ENCODE measurements at regions not wholly inside any gene's neighbourhood (a gene's known extent, or its start where the extent isn't known, plus 50 kb on each side); places are given as distances from the start of the nearest gene placed in this dataset.

DNA sequence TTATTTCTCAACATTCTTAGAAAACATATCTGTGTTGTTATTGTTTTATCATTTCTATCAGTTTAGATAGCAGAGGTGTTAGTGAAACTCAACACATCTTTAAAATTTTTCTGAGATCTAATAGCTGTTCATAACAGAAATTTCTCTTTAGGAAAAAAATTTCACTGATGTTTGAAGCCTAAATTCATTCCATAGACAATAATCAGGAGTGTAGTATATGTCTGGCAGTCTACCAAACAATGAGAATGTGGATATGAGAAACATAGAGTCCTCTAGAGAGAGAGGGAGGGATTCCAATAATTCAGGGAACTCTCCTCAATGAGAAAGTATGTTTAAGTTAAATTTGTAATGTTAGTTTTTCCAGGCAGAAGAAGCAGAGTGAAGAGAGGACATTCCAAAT lies 118.2 kb upstream of the EDNRB start:
- no peaks in the 10 kb centered on the region for H3K36me3 ChIP-seq
- intact Hi-C loops (cut with DNase I; ENCODE audit: low total_unique reads), result no loop called here
- no peak overlapping the region for H3K4me3 ChIP-seq
- TF ChIP-seq, protein P1, sequence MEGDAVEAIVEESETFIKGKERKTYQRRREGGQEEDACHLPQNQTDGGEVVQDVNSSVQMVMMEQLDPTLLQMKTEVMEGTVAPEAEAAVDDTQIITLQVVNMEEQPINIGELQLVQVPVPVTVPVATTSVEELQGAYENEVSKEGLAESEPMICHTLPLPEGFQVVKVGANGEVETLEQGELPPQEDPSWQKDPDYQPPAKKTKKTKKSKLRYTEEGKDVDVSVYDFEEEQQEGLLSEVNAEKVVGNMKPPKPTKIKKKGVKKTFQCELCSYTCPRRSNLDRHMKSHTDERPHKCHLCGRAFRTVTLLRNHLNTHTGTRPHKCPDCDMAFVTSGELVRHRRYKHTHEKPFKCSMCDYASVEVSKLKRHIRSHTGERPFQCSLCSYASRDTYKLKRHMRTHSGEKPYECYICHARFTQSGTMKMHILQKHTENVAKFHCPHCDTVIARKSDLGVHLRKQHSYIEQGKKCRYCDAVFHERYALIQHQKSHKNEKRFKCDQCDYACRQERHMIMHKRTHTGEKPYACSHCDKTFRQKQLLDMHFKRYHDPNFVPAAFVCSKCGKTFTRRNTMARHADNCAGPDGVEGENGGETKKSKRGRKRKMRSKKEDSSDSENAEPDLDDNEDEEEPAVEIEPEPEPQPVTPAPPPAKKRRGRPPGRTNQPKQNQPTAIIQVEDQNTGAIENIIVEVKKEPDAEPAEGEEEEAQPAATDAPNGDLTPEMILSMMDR (IDR thresholded peaks at IDR 0.05), result no peak
- H3K27me3 ChIP-seq, result no peaks in the 10 kb centered on the region
- no peaks in the 10 kb centered on the region for H3K9me3 ChIP-seq
- H3K27ac ChIP-seq, result no peak overlapping the region
- no peak for DNase-seq
- no peaks in the 10 kb centered on the region for H3K4me1 ChIP-seq

DNA sequence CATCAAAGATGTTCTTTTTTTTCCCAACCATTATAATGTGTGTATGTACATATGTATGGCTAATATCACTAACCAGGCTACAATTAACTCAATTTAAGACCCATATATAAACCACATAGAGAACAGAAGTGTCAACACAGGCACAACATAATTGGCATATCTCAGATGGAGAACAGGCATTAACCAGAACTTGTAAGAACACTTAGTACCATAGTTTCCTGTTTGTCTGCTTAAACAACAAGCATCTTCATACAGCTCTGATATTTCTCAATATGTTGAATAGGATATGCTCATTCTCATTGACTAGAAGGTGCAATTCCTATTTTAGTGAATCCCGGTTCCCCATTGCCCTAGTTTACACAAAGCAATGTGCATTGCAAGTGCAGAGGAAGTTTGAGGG lies 116.9 kb upstream of the EDNRB start:
- no peaks in the 10 kb centered on the region for H3K4me1 ChIP-seq
- intact Hi-C loops (cut with DNase I; ENCODE audit: low total_unique reads), result no loop called here
- TF ChIP-seq, protein P1 (IDR thresholded peaks at IDR 0.05), result no peak
- H3K4me3 ChIP-seq, result no peak overlapping the region
- no peaks in the 10 kb centered on the region for H3K9me3 ChIP-seq
- H3K27ac ChIP-seq, result no peak overlapping the region
- no peaks in the 10 kb centered on the region for H3K36me3 ChIP-seq
- no peaks in the 10 kb centered on the region for H3K27me3 ChIP-seq
- DNase-seq, result no peak

DNA sequence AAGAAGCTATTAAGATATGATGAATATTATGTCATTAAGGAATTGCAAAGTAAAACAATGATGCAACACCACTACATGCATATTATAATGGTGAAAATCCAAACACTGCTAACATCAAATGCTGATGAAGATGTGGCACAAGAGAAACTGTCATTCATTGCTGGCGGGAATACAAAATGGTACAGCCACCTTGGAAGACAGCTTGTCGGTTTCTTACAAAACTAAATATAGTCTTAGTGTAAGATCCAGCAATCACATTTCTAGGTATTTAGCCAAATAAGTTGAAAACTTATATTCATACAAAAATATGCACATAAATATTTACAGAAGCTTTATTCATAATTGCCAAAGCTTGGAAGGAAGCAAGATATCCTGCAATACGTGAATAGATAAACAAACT lies 114.9 kb upstream of the EDNRB start:
- H3K36me3 ChIP-seq, result no peaks in the 10 kb centered on the region
- H3K9me3 ChIP-seq, result no peaks in the 10 kb centered on the region
- no peak overlapping the region for H3K27ac ChIP-seq
- intact Hi-C loops (cut with DNase I; ENCODE audit: low total_unique reads), result no loop called here
- no peak for DNase-seq
- TF ChIP-seq, protein P1 (IDR thresholded peaks at IDR 0.05), result no peak
- no peak overlapping the region for H3K4me3 ChIP-seq
- H3K4me1 ChIP-seq, result no peaks in the 10 kb centered on the region
- no peaks in the 10 kb centered on the region for H3K27me3 ChIP-seq

DNA sequence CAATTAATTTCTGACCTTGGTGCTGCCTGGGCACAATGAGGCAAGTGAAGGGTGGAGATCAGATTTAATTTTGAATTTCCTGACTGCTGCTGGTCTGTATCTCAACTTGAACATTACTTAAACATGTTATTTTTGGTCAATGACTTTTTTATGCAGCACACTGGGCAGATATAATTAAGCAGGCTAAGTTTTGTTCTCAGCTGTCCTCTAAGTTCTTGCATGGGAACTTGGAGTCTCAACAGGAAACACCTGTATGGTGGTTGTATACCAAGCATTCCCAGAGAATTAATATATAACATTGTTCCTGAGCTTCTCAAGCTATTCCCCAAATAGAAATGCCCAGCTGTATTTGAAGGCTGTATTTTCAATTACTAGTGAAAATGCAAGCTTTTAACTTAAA lies 113.5 kb upstream of the EDNRB start:
- TF ChIP-seq, protein P1 (IDR thresholded peaks at IDR 0.05), result no peak
- Histone ChIP-seq H3K9me3 (no peaks in the 10 kb centered on the region), H3K27me3 (no peaks in the 10 kb centered on the region), H3K4me1 (no peaks in the 10 kb centered on the region), H3K4me3 (no peak overlapping the region), H3K27ac (no peak overlapping the region), H3K36me3 (no peaks in the 10 kb centered on the region)
- no peak for DNase-seq
- intact Hi-C loops (cut with DNase I; ENCODE audit: low total_unique reads), result no loop called here

DNA sequence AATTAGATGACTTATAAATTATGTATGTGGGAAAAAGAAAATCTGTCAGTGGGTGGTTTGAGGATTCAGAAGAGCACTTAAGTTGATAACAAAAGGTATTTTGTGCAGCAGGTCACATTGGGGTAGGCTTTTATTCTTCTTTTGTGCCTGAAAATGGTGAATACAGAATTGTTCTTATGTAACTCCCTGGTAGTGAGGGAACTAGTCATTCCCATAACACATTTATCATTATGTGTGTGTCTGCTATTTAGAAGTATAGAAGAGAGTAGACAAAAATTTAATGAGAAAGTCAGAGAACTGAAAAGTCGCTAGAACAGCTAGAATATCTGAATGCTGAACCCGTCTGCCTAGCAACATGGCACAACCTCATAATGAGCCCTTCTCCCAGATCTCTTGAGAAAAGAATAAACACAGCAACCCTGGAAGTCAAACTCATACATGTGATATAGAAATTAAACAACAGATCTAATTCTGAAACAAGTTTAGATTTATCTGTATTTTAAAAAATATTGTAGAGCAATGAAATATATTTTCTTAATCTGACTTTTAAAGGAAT lies 111.8 kb upstream of the EDNRB start:
- H3K27me3 ChIP-seq, result no peaks in the 10 kb centered on the region
- intact Hi-C loops (cut with DNase I; ENCODE audit: low total_unique reads), result no loop called here
- no peaks in the 10 kb centered on the region for H3K4me1 ChIP-seq
- no peaks in the 10 kb centered on the region for H3K36me3 ChIP-seq
- TF ChIP-seq, protein P1 (IDR thresholded peaks at IDR 0.05), result no peak
- H3K27ac ChIP-seq, result no peak overlapping the region
- H3K9me3 ChIP-seq, result no peaks in the 10 kb centered on the region
- no peak overlapping the region for H3K4me3 ChIP-seq
- DNase-seq, result no peak

DNA sequence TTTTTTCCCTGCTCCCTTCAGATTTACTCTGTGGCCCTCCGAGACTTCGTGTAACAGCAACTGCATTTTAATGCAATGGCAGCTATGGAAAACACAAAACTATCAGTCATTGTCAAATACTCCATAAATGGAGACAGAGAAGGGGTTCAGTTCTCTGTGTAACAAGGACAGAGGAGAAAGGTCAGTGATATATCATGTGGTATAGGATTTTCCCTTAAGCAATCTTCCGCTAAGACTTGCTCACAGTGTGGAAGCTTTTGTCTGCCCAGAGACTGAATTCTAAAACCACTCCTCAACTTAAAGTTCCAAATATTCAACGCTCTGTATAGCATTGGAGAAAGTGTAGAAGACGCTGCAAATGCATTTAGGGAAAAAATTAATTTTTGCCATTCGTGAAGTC lies 111.3 kb upstream of the EDNRB start:
- H3K27me3 ChIP-seq, result no peaks in the 10 kb centered on the region
- no peaks in the 10 kb centered on the region for H3K4me1 ChIP-seq
- intact Hi-C loops (cut with DNase I; ENCODE audit: low total_unique reads), result no loop called here
- TF ChIP-seq, protein P1 (IDR thresholded peaks at IDR 0.05), result no peak
- H3K4me3 ChIP-seq, result no peak overlapping the region
- H3K27ac ChIP-seq, result no peak overlapping the region
- no peak for DNase-seq
- no peaks in the 10 kb centered on the region for H3K36me3 ChIP-seq
- no peaks in the 10 kb centered on the region for H3K9me3 ChIP-seq

Measured in tibial artery (tissue), 4 donors.